Panc1 (cell line): ENCODE measurements at regions not wholly inside any gene's neighbourhood (a gene's known extent, or its start where the extent isn't known, plus 50 kb on each side); places are given as distances from the start of the nearest gene placed in this dataset.

Source experiments
- POLR2AphosphoS5 ChIP-seq: IDR thresholded peaks from 2 replicates; pipeline ENCODE4 v1.6.1; 2012; ENCODE audit warnings: mild to moderate bottlenecking, low read depth, low read length, moderate library complexity
- TCF7L2 ChIP-seq: IDR thresholded peaks from 2 replicates; pipeline ENCODE4 v1.6.1; 2011; ENCODE audit warnings: mild to moderate bottlenecking, low read depth, low read length, inconsistent platforms
- TF ChIP-seq, protein P1 (sequence below): fragments of 450-650 bp; IDR thresholded peaks from 2 replicates; pipeline ENCODE4 v1.5.1; 2017; ENCODE audit warnings: mild to moderate bottlenecking
- TF ChIP-seq, protein P2 (sequence below), 2 experiments: IDR thresholded peaks; 2 replicates each; pipeline ENCODE4 v1.6.1; 2011 to 2012; ENCODE audit warnings: low read depth in 2 of 2, control low read depth in 1 of 2, low read length in 1 of 2, mild to moderate bottlenecking in 1 of 2, moderate library complexity in 1 of 2; ENCODE audit not compliant: insufficient read depth in 1 of 2

DNA sequence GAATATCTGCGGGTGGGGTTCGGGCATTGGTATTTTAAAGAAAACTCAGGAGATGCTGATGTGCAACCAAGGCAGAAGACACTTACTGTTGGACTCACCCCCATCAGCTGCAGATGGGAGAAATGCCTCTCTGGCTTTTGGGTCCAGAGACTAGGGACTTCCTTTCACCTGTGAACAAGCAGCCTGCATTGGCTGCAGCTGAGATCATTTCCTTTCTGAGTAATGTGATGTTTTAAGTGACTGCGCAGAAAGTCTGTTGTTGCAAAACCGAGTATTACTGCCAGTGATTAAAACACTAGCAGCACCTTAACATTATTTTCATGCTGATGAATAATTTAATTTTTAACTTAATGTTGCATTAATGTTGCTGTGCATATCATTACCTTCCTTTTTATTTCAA, 143.0 kb downstream of the TSN start:
- TF ChIP-seq, protein P1, sequence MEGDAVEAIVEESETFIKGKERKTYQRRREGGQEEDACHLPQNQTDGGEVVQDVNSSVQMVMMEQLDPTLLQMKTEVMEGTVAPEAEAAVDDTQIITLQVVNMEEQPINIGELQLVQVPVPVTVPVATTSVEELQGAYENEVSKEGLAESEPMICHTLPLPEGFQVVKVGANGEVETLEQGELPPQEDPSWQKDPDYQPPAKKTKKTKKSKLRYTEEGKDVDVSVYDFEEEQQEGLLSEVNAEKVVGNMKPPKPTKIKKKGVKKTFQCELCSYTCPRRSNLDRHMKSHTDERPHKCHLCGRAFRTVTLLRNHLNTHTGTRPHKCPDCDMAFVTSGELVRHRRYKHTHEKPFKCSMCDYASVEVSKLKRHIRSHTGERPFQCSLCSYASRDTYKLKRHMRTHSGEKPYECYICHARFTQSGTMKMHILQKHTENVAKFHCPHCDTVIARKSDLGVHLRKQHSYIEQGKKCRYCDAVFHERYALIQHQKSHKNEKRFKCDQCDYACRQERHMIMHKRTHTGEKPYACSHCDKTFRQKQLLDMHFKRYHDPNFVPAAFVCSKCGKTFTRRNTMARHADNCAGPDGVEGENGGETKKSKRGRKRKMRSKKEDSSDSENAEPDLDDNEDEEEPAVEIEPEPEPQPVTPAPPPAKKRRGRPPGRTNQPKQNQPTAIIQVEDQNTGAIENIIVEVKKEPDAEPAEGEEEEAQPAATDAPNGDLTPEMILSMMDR: no peak
- TF ChIP-seq POLR2AphosphoS5 (no peak), TCF7L2 (no peak)
- TF ChIP-seq, protein P2, sequence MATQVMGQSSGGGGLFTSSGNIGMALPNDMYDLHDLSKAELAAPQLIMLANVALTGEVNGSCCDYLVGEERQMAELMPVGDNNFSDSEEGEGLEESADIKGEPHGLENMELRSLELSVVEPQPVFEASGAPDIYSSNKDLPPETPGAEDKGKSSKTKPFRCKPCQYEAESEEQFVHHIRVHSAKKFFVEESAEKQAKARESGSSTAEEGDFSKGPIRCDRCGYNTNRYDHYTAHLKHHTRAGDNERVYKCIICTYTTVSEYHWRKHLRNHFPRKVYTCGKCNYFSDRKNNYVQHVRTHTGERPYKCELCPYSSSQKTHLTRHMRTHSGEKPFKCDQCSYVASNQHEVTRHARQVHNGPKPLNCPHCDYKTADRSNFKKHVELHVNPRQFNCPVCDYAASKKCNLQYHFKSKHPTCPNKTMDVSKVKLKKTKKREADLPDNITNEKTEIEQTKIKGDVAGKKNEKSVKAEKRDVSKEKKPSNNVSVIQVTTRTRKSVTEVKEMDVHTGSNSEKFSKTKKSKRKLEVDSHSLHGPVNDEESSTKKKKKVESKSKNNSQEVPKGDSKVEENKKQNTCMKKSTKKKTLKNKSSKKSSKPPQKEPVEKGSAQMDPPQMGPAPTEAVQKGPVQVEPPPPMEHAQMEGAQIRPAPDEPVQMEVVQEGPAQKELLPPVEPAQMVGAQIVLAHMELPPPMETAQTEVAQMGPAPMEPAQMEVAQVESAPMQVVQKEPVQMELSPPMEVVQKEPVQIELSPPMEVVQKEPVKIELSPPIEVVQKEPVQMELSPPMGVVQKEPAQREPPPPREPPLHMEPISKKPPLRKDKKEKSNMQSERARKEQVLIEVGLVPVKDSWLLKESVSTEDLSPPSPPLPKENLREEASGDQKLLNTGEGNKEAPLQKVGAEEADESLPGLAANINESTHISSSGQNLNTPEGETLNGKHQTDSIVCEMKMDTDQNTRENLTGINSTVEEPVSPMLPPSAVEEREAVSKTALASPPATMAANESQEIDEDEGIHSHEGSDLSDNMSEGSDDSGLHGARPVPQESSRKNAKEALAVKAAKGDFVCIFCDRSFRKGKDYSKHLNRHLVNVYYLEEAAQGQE (IDR thresholded peaks at IDR 0.05; ENCODE audit: insufficient read depth in 1 of 2, low read depth in 2 of 2, low read length in 1 of 2): no peak
